ENCODE measurements at regions not wholly inside any gene's neighbourhood (a gene's known extent, or its start where the extent isn't known, plus 50 kb on each side); places are given as distances from the start of the nearest gene placed in this dataset.

- TF ChIP-seq OSR1 (CRISPR knock-in tag; IDR thresholded peaks at IDR 0.05) (no peak), ZNF70 (CRISPR knock-in tag; IDR thresholded peaks at IDR 0.05) (no peak), TSHZ2 (CRISPR knock-in tag; IDR thresholded peaks at IDR 0.05) (no peak), ZFP30 (CRISPR knock-in tag; IDR thresholded peaks at IDR 0.05) (no peak), POU6F1 (CRISPR knock-in tag; IDR thresholded peaks at IDR 0.05; ENCODE audit: borderline replicate concordance, low read depth) (no peak)
- no peak for ATAC-seq
These were observed 190.5 kb downstream of the ESRRB start for GRCh38 chr14:76566439-76566838.

- TF ChIP-seq RARB (CRISPR knock-in tag; IDR thresholded peaks at IDR 0.05) (no peak), CSRNP3 (CRISPR knock-in tag; IDR thresholded peaks at IDR 0.05) (no peak), PATZ1 (CRISPR knock-in tag; IDR thresholded peaks at IDR 0.05; ENCODE audit: borderline replicate concordance) (no peak), OSR1 (CRISPR knock-in tag; IDR thresholded peaks at IDR 0.05) (no peak), ESRRG (CRISPR knock-in tag; IDR thresholded peaks at IDR 0.05) (no peak), ZFP3 (CRISPR knock-in tag; IDR thresholded peaks at IDR 0.05) (no peak)
These were observed 186.7 kb upstream of the VASH1 start for GRCh38 chr14:76574416-76575095.

GRCh38 chr14:76575108-76575507 is 186.2 kb upstream of the VASH1 start:
- no peak for TF ChIP-seq ESRRG (CRISPR knock-in tag; IDR thresholded peaks at IDR 0.05)
- no peak for TF ChIP-seq ZFP3 (CRISPR knock-in tag; IDR thresholded peaks at IDR 0.05)
- no peak for TF ChIP-seq PATZ1 (CRISPR knock-in tag; IDR thresholded peaks at IDR 0.05; ENCODE audit: borderline replicate concordance)
- no peak for TF ChIP-seq RARB (CRISPR knock-in tag; IDR thresholded peaks at IDR 0.05)
- TF ChIP-seq ZC3H10 (CRISPR knock-in tag; IDR thresholded peaks at IDR 0.05): no peak
- no peak for TF ChIP-seq TSHZ2 (CRISPR knock-in tag; IDR thresholded peaks at IDR 0.05)
- no peak for TF ChIP-seq TCF4 (CRISPR knock-in tag; IDR thresholded peaks at IDR 0.05; ENCODE audit: borderline replicate concordance)
- no peak for TF ChIP-seq SNAI2 (CRISPR knock-in tag; IDR thresholded peaks at IDR 0.05)
- no peak for TF ChIP-seq ZNF565 (CRISPR knock-in tag; conservative IDR thresholded peaks at IDR 0.05; ENCODE audit: low read depth)
- ATAC-seq: no peak

More at GRCh38 chr14:76574416-76575095, 186.7 kb upstream of the VASH1 start:
- no peak for ATAC-seq
